SK-N-SH (cell line): ENCODE measurements at regions not wholly inside any gene's neighbourhood (a gene's known extent, or its start where the extent isn't known, plus 50 kb on each side); places are given as distances from the start of the nearest gene placed in this dataset.

Experiments
- CTCF ChIA-PET: fragments of 300-600, 350-600 bp; formaldehyde crosslinking; extraction: SDS; loops from one replicate; lab custom pipeline; 2021; lab: Yijun Ruan, JAX
- POLR2A ChIA-PET: fragments of 350-600 bp; sonication (Branson Sonifier 250); formaldehyde crosslinking; extraction: SDS; loops from one replicate; lab custom pipeline; 2020; ENCODE audit warnings: antibody characterized with exemption, inconsistent platforms; lab: Yijun Ruan, JAX
- DNase-seq: peaks from one replicate; pipeline ENCODE4 v3.0.0; 2012
- H2AFZ ChIP-seq: fragments of 200-600 bp; sonication (generic); 2 replicates; pipeline ENCODE4 v1.8.1; 2016; ENCODE audit warnings: antibody characterized with exemption, mild to moderate bottlenecking, low read depth
- H3F3A ChIP-seq: fragments of 200-600 bp; sonication (generic); replicated peaks from 2 replicates; pipeline ENCODE3; 2016; ENCODE audit warnings: antibody characterized with exemption, mild to moderate bottlenecking; ENCODE audit not compliant: insufficient read depth
- H3K27ac ChIP-seq, 2 experiments: fragments of 200-500 bp in 1 of 2; fragments of 200-600 bp in 1 of 2; sonication (Bioruptor generic) in 1 of 2; sonication (generic), shearing (Covaris generic) in 1 of 2; 2 replicates each; pipeline versions ENCODE4 v1.5.1 to v1.6.1; 2014 to 2016; ENCODE audit warnings: low read depth in 2 of 2, inconsistent platforms in 1 of 2, low read length in 1 of 2, mild to moderate bottlenecking in 1 of 2, mixed read lengths in 1 of 2
- H3K27me3 ChIP-seq: fragments of 200-600 bp; sonication (generic), shearing (Covaris generic); 2 replicates; pipeline ENCODE4 v1.6.1; 2016; ENCODE audit warnings: mixed run types; ENCODE audit not compliant: insufficient read depth
- H3K36me3 ChIP-seq, 2 experiments: fragments of 200-500 bp in 1 of 2; fragments of 200-600 bp in 1 of 2; sonication (Bioruptor generic) in 1 of 2; sonication (generic) in 1 of 2; replicated peaks in 1 of 2; 2 replicates each; pipeline versions ENCODE3 to v1.5.1; 2014 to 2016; ENCODE audit warnings: low read length in 1 of 2, mild to moderate bottlenecking in 1 of 2; ENCODE audit not compliant: insufficient read depth in 2 of 2, control insufficient read depth in 1 of 2
- H3K4me1 ChIP-seq, 2 experiments: fragments of 200-500 bp in 1 of 2; fragments of 200-600 bp in 1 of 2; sonication (Bioruptor generic) in 1 of 2; sonication (generic), shearing (Covaris generic) in 1 of 2; 2 replicates each; pipeline versions ENCODE4 v1.5.1 to v1.6.1; 2014 to 2016; ENCODE audit warnings: low read depth in 1 of 2, low read length in 1 of 2, mixed run types in 1 of 2; ENCODE audit not compliant: insufficient read depth in 2 of 2, control insufficient read depth in 1 of 2
- H3K4me2 ChIP-seq: fragments of 200-600 bp; sonication (generic), shearing (Covaris generic); 2 replicates; pipeline ENCODE4 v1.6.1; 2017; ENCODE audit warnings: mixed run types
- H3K4me3 ChIP-seq, 2 experiments: fragments of 200-500 bp in 1 of 2; fragments of 200-600 bp in 1 of 2; sonication (Bioruptor generic) in 1 of 2; sonication (generic), shearing (Covaris generic) in 1 of 2; 2 replicates each; pipeline versions ENCODE4 v1.5.1 to v1.8.1; 2014 to 2016; ENCODE audit warnings: low read depth in 2 of 2, inconsistent platforms in 1 of 2, low read length in 1 of 2, mild to moderate bottlenecking in 1 of 2, mixed read lengths in 1 of 2, moderate library complexity in 1 of 2
- H3K79me2 ChIP-seq: fragments of 200-600 bp; sonication (generic); 2 replicates; pipeline ENCODE4 v1.8.1; 2017; ENCODE audit warnings: mild to moderate bottlenecking; ENCODE audit not compliant: insufficient read depth
- H3K9ac ChIP-seq: fragments of 200-600 bp; sonication (generic); 2 replicates; pipeline ENCODE4 v1.6.1; 2017; ENCODE audit warnings: mixed run types
- H3K9me2 ChIP-seq: fragments of 200-600 bp; sonication (generic); 2 replicates; pipeline ENCODE4 v1.6.1; 2017; ENCODE audit warnings: mixed run types
- H3K9me3 ChIP-seq: fragments of 200-600 bp; sonication (generic); 2 replicates; pipeline ENCODE4 v1.6.1; 2017; ENCODE audit warnings: mixed run types, mild to moderate bottlenecking, moderate library complexity
- H4K20me1 ChIP-seq: fragments of 200-600 bp; sonication (generic); 2 replicates; pipeline ENCODE4 v1.6.1; 2017; ENCODE audit warnings: mild to moderate bottlenecking, mixed run types; ENCODE audit not compliant: insufficient read depth
- FOXJ3 ChIP-seq: sonication (generic); formaldehyde crosslinking; IDR thresholded peaks from 2 replicates; pipeline ENCODE4 v1.5.1; 2020; ENCODE audit warnings: mild to moderate bottlenecking, missing genetic modification reagents
- IRF3 ChIP-seq: fragments of 150-350 bp; IDR thresholded peaks from 2 replicates; pipeline ENCODE4 v1.6.1; 2016; ENCODE audit warnings: mild to moderate bottlenecking, low read depth, low read length
- JUND ChIP-seq: IDR thresholded peaks from 2 replicates; pipeline ENCODE4 v1.4.0; 2012
- MEF2A ChIP-seq: IDR thresholded peaks from 2 replicates; pipeline ENCODE4 v1.4.0; 2012; ENCODE audit warnings: low read depth, borderline replicate concordance
- NFIC ChIP-seq: IDR thresholded peaks from 2 replicates; pipeline ENCODE4 v1.4.0; 2012; ENCODE audit warnings: borderline replicate concordance
- NRF1 ChIP-seq: IDR thresholded peaks from 2 replicates; pipeline ENCODE4 v1.6.1; 2012; ENCODE audit warnings: low read depth, mild to moderate bottlenecking, low read length
- POLR2AphosphoS5 ChIP-seq: IDR thresholded peaks from 2 replicates; pipeline ENCODE4 v1.6.1; 2012; ENCODE audit warnings: low read depth, low read length
- SIN3A ChIP-seq: IDR thresholded peaks from 2 replicates; pipeline ENCODE4 v1.6.1; 2012; ENCODE audit warnings: low read depth, mild to moderate bottlenecking, low read length, moderate library complexity, borderline replicate concordance
- SMC3 ChIP-seq: IDR thresholded peaks from 2 replicates; pipeline ENCODE4 v1.6.1; 2012; ENCODE audit warnings: low read depth, low read length, improper control_type of control experiment
- TCF12 ChIP-seq: IDR thresholded peaks from 2 replicates; pipeline ENCODE4 v1.4.0; 2012
- USF1 ChIP-seq: IDR thresholded peaks from 2 replicates; pipeline ENCODE4 v1.4.0; 2012; ENCODE audit warnings: low read depth, borderline replicate concordance
- YY1 ChIP-seq: IDR thresholded peaks from 2 replicates; pipeline ENCODE4 v1.4.0; 2012; ENCODE audit warnings: low read depth, mild to moderate bottlenecking
- WGBS: methylation state at CpG from one replicate; pipeline ENCODE4 v1.1.6; 2017; ENCODE audit warnings: low lambda C conversion rate; 5-methylcytosine and 5-hydroxymethylcytosine counted together

GRCh38 chr15:61420546-61420945 is 191.4 kb upstream of the RORA start:
- Histone ChIP-seq H3K27me3 (no peaks in the 10 kb centered on the region; the same call in 1 of the 2 replicates), H3K4me3 (no peak overlapping the region)
- POLR2A ChIA-PET, result no interaction called here
- no peak for DNase-seq
- TF ChIP-seq MEF2A, result no peak
- TF ChIP-seq SIN3A, result no peak
- no peak for TF ChIP-seq TCF12
- no peak for TF ChIP-seq NRF1
- no peak for TF ChIP-seq NFIC
- TF ChIP-seq YY1, result no peak
- no peak for TF ChIP-seq USF1
- TF ChIP-seq, all 33 proteins: peak for 0
- Histone ChIP-seq H3K79me2 (no peaks in the 10 kb centered on the region), H3K9me2 (no peaks in the 10 kb centered on the region), H3K9ac (no peak overlapping the region), H3K36me3 (no peaks in the 10 kb centered on the region), H3K4me1 (no peaks in the 10 kb centered on the region), H3K9me3 (no peaks in the 10 kb centered on the region), H3F3A (no peaks in the 10 kb centered on the region), H3K27ac (no peak overlapping the region), H4K20me1 (no peaks in the 10 kb centered on the region), H2AFZ (no peak overlapping the region), H3K4me2 (no peak overlapping the region)
- CTCF ChIA-PET, result no interaction called here

DNA sequence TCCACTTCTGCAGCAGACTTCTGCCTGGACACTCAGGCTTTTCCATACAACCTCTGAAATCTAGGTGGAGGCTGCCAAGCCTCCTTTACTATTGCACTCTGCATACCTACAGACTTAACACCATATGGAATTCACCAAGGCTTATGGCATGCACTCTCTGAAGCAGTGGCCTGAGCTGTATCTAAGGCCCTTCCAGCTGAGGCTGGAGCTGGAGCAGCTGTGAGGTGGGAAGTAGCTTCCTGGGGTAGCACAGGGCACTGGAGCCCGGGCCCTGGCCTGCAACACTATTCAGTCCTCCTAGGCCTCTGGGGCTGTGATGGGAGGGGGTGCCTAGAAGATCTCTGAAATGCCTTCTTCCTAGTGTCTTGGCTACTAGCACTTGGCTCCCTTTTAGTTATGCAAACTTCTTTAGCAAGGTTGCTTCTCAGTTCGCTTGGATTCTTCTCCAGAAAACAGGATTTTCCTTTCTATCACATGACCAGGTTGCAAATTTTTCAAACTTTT is 186.6 kb upstream of the RORA start:
- no peak for DNase-seq
- Histone ChIP-seq H4K20me1 (no peaks in the 10 kb centered on the region), H3K36me3 (no peaks in the 10 kb centered on the region), H3K4me1 (no peaks in the 10 kb centered on the region), H3K4me2 (no peak overlapping the region), H3K9ac (no peak overlapping the region), H3K79me2 (no peaks in the 10 kb centered on the region), H3K9me3 (no peaks in the 10 kb centered on the region), H3F3A (no peaks in the 10 kb centered on the region), H3K27me3 (no peaks in the 10 kb centered on the region; the same call in 1 of the 2 replicates), H2AFZ (no peak overlapping the region), H3K4me3 (no peak overlapping the region), H3K27ac (no peak overlapping the region), H3K9me2 (no peaks in the 10 kb centered on the region)
- ChIA-PET CTCF (interaction anchor here (0.8 kb wide), 1 partner anchor 23 kb away, joined by 3 read pairs; no protein-coding TSS in a partner anchor), POLR2A (no interaction called here)
- WGBS, result 49% methylated on average over 2 of the region's 2 CpGs
- TF ChIP-seq FOXJ3 (no peak), SMC3 (no peak), USF1 (no peak), SIN3A (no peak), POLR2AphosphoS5 (no peak), JUND (no peak), IRF3 (no peak)
